HepG2 (cell line): ENCODE measurements at regions not wholly inside any gene's neighbourhood (a gene's known extent, or its start where the extent isn't known, plus 50 kb on each side); places are given as distances from the start of the nearest gene placed in this dataset.

Experiments used
- ATAC-seq: fragments of 200-7000 bp; cut with Tn5 transposase; 3 replicates; pipeline ENCODE4 v1.9.1; 2020; ENCODE audit warnings: mild to moderate bottlenecking, moderate library complexity
- BruUV-seq: library from RNA; stranded (reverse); fragments of 400-500 nt; replicated peaks from 2 replicates; lab custom pipeline; 2021; lab: Mats Ljungman, UMichigan
- CTCF ChIA-PET: fragments of 300-600 bp; formaldehyde crosslinking; extraction: SDS; loops from one replicate; lab custom pipeline; 2021; ENCODE audit warnings: low total read pairs, inconsistent platforms, low intra/inter-chr PET ratio; lab: Yijun Ruan, JAX
- POLR2A ChIA-PET: fragments of 350-600 bp; sonication (Branson Sonifier 250); formaldehyde crosslinking; loops from one replicate; lab custom pipeline; 2020; ENCODE audit warnings: antibody characterized with exemption, inconsistent platforms; lab: Yijun Ruan, JAX
- DNase-seq: peaks from one replicate; pipeline ENCODE4 v3.0.0-alpha.2; 2015; ENCODE audit warnings: low spot score
- FAIRE-seq: peaks from 3 replicates; lab custom pipeline; 2011; peaks lifted over from hg19 to GRCh38; lab: Jason Lieb, UNC
- H2AFZ ChIP-seq: one replicate; pipeline ENCODE4 v1.6.1; 2011; ENCODE audit warnings: low read length, inconsistent platforms
- H3K27ac ChIP-seq: fragments of 300-600 bp; 3 replicates; pipeline ENCODE4 v1.8.0; 2011; ENCODE audit warnings: mixed run types, mild to moderate bottlenecking, mixed read lengths, low read length, inconsistent platforms; ENCODE audit not compliant: insufficient read depth; ENCODE audit errors: extremely low read length
- H3K27me3 ChIP-seq, 2 experiments: fragments of 200-600 bp in 1 of 2; 2 replicates in 1 of 2; 3 replicates in 1 of 2; pipeline versions ENCODE4 v1.6.0 to v1.8.0; 2011; ENCODE audit warnings: low read length in 2 of 2, mild to moderate bottlenecking in 2 of 2, moderate library complexity in 2 of 2, inconsistent platforms in 1 of 2; ENCODE audit not compliant: insufficient read depth in 2 of 2, control insufficient read depth in 1 of 2
- H3K36me3 ChIP-seq, 2 experiments: fragments of 200-600 bp in 1 of 2; replicated peaks in 1 of 2; 2 replicates in 1 of 2; 3 replicates in 1 of 2; pipeline versions ENCODE4 v1.5.1 to v1.8.0; 2011; ENCODE audit warnings: low read length in 2 of 2, inconsistent platforms in 1 of 2; ENCODE audit not compliant: insufficient read depth in 2 of 2, control insufficient read depth in 1 of 2
- H3K4me1 ChIP-seq: 2 replicates; pipeline ENCODE4 v1.5.1; 2012; ENCODE audit warnings: low read length, inconsistent platforms; ENCODE audit not compliant: insufficient read depth
- H3K4me2 ChIP-seq: 2 replicates; pipeline ENCODE4 v1.6.0; 2011; ENCODE audit warnings: low read depth, low read length, inconsistent platforms
- H3K4me3 ChIP-seq, 3 experiments: fragments of 200-600 bp in 1 of 3; sonication (generic), shearing (Covaris generic) in 1 of 3; replicated peaks in 1 of 3; 2 replicates each; pipeline ENCODE4 v1.5.1; 2011 to 2016; ENCODE audit warnings: low read length in 3 of 3, inconsistent platforms in 2 of 3, low read depth in 2 of 3, mild to moderate bottlenecking in 2 of 3, control low read depth in 1 of 3, mixed read lengths in 1 of 3; ENCODE audit not compliant: insufficient read depth in 1 of 3
- H3K79me2 ChIP-seq: one replicate; pipeline ENCODE4 v1.6.1; 2011; ENCODE audit warnings: low read length, inconsistent platforms; ENCODE audit not compliant: insufficient read depth
- H3K9ac ChIP-seq: 2 replicates; pipeline ENCODE4 v1.6.0; 2011; ENCODE audit warnings: mild to moderate bottlenecking, low read depth, low read length, inconsistent platforms; ENCODE audit not compliant: insufficient read depth
- H3K9me3 ChIP-seq: 2 replicates; pipeline ENCODE4 v1.5.1; 2012; ENCODE audit warnings: mild to moderate bottlenecking, low read length
- H4K20me1 ChIP-seq: 2 replicates; pipeline ENCODE4 v1.6.0; 2011; ENCODE audit warnings: inconsistent platforms, mild to moderate bottlenecking, low read length, moderate library complexity; ENCODE audit not compliant: insufficient read depth
- DMTF1 ChIP-seq: sonication (generic); formaldehyde crosslinking; IDR thresholded peaks from 2 replicates; pipeline ENCODE4 v1.4.0; 2020; ENCODE audit warnings: mild to moderate bottlenecking, missing genetic modification reagents
- DPF2 ChIP-seq: sonication (generic); formaldehyde crosslinking; IDR thresholded peaks from 2 replicates; pipeline ENCODE4 v1.4.0; 2020; ENCODE audit warnings: mild to moderate bottlenecking, low read depth, missing genetic modification reagents, borderline replicate concordance
- FIP1L1 ChIP-seq: fragments of 200-400 bp; formaldehyde crosslinking; IDR thresholded peaks from 2 replicates; pipeline ENCODE4 v1.6.1; 2018; ENCODE audit warnings: low read depth, mild to moderate bottlenecking, low read length, moderate library complexity, borderline replicate concordance; ENCODE audit not compliant: insufficient read depth
- GRHL1 ChIP-seq: sonication (generic); formaldehyde crosslinking; conservative IDR thresholded peaks from 2 replicates; pipeline ENCODE4 v1.8.0; 2022; ENCODE audit warnings: missing genetic modification reagents
- MEIS2 ChIP-seq: sonication (generic); formaldehyde crosslinking; IDR thresholded peaks from 2 replicates; pipeline ENCODE4 v1.9.0; 2021; ENCODE audit warnings: mild to moderate bottlenecking, missing genetic modification reagents
- NCOA5 ChIP-seq: sonication (generic); formaldehyde crosslinking; IDR thresholded peaks from 2 replicates; pipeline ENCODE4 v1.4.0; 2020; ENCODE audit warnings: missing genetic modification reagents
- NFATC3 ChIP-seq: sonication (generic); formaldehyde crosslinking; IDR thresholded peaks from 2 replicates; pipeline ENCODE4 v1.5.1; 2020; ENCODE audit warnings: mild to moderate bottlenecking, missing genetic modification reagents
- RBM39 ChIP-seq: fragments of 200-400 bp; formaldehyde crosslinking; IDR thresholded peaks from one replicate; pipeline ENCODE4 v1.6.1; 2018; ENCODE audit warnings: antibody characterized with exemption, mild to moderate bottlenecking, low read depth, low read length; ENCODE audit not compliant: poor library complexity, severe bottlenecking
- SP5 ChIP-seq: IDR thresholded peaks from 2 replicates; pipeline ENCODE4 v1.6.1; 2016; ENCODE audit warnings: low read depth, borderline replicate concordance
- ZBTB20 ChIP-seq: sonication (generic); formaldehyde crosslinking; IDR thresholded peaks from 2 replicates; pipeline ENCODE4 v1.8.1; 2023; ENCODE audit warnings: missing genetic modification reagents, low read depth, mild to moderate bottlenecking, borderline replicate concordance
- ZBTB7B ChIP-seq: sonication (generic); formaldehyde crosslinking; IDR thresholded peaks from 2 replicates; pipeline ENCODE4 v1.4.0; 2020; ENCODE audit warnings: missing genetic modification reagents
- ZNF17 ChIP-seq: sonication (generic); formaldehyde crosslinking; IDR thresholded peaks from 2 replicates; pipeline ENCODE4 v1.5.0; 2020; ENCODE audit warnings: mild to moderate bottlenecking, missing genetic modification reagents
- WGBS: methylation state at CpG from one replicate; pipeline ENCODE4 v1.1.6; 2017; ENCODE audit warnings: low lambda C conversion rate; 5-methylcytosine and 5-hydroxymethylcytosine counted together
- in situ Hi-C: cut with HindIII; loops from 2 replicates; pipeline ENCODE4 v1.10.0; 2017; ENCODE audit warnings: low pct_unique_long_range_greater_than_20kb; ENCODE audit not compliant: extremely low pct_ligation_motif_present
- intact Hi-C: fragments of 100-400 bp; cut with micrococcal nuclease; formaldehyde crosslinking; loops from one replicate; pipeline ENCODE4 v1.10.0; 2022; ENCODE audit not compliant: unreplicated experiment
- TF ChIP-seq, protein P1 (sequence below): IDR thresholded peaks from 2 replicates; pipeline ENCODE4 v1.6.1; 2018; ENCODE audit warnings: missing genetic modification reagents
- TF ChIP-seq, protein P2 (sequence below): sonication (generic); formaldehyde crosslinking; IDR thresholded peaks from 2 replicates; pipeline ENCODE4 v1.9.0; 2021; ENCODE audit warnings: missing genetic modification reagents, mild to moderate bottlenecking, borderline replicate concordance

DNA sequence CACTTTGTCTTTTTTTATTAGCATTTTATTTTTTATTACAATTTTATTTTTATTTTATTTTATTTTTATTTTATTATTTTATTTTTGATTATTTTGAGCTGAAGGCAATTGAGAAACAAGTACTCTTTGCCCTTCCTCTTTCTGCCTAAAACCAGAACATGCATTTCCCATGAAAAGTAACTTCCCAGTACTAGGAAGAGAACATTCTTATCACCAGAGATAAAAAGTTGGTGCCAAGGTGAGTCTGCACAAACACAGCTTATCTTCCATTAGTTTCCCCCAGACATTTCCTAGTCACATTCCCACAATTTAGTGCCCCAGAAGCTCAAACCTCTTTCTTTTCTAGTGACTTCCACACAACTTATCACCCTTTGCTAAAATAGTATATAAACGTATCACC, 84.8 kb downstream of the CD24 start:
- Histone ChIP-seq H3K4me2 (no peak overlapping the region), H3K36me3 (no peaks in the 10 kb centered on the region), H3K27ac (no peak overlapping the region), H2AFZ (no peak overlapping the region), H3K4me3 (no peak overlapping the region), H3K9me3 (no peaks in the 10 kb centered on the region), H3K27me3 (no peaks in the 10 kb centered on the region), H3K79me2 (no peaks in the 10 kb centered on the region), H4K20me1 (no peaks in the 10 kb centered on the region), H3K9ac (no peak overlapping the region), H3K4me1 (peaks cover 71% of the 10 kb centered on the region)
- 89% methylated on average over 1 of the region's 1 CpG for WGBS
- TF ChIP-seq, protein P1, sequence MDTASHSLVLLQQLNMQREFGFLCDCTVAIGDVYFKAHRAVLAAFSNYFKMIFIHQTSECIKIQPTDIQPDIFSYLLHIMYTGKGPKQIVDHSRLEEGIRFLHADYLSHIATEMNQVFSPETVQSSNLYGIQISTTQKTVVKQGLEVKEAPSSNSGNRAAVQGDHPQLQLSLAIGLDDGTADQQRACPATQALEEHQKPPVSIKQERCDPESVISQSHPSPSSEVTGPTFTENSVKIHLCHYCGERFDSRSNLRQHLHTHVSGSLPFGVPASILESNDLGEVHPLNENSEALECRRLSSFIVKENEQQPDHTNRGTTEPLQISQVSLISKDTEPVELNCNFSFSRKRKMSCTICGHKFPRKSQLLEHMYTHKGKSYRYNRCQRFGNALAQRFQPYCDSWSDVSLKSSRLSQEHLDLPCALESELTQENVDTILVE: no peak
- TF ChIP-seq ZNF17 (no peak), DMTF1 (CRISPR knock-in tag) (no peak), GRHL1 (CRISPR knock-in tag) (no peak), DPF2 (CRISPR knock-in tag) (no peak), RBM39 (no peak), ZBTB7B (CRISPR knock-in tag) (no peak), NFATC3 (CRISPR knock-in tag) (no peak), FIP1L1 (no peak), SP5 (CRISPR knock-in tag) (no peak), MEIS2 (CRISPR knock-in tag) (no peak), ZBTB20 (CRISPR knock-in tag) (no peak), NCOA5 (no peak)
- TF ChIP-seq, protein P2, sequence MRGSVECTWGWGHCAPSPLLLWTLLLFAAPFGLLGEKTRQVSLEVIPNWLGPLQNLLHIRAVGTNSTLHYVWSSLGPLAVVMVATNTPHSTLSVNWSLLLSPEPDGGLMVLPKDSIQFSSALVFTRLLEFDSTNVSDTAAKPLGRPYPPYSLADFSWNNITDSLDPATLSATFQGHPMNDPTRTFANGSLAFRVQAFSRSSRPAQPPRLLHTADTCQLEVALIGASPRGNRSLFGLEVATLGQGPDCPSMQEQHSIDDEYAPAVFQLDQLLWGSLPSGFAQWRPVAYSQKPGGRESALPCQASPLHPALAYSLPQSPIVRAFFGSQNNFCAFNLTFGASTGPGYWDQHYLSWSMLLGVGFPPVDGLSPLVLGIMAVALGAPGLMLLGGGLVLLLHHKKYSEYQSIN: no peak
- DNase-seq: no peak
- ChIA-PET CTCF (no interaction called here), POLR2A (no interaction called here)
- no TSS peak for BruUV-seq
- ATAC-seq: no peak
- in situ Hi-C loops: loop anchor here (5.0 kb wide), 1 partner anchor 83 kb away; the partner anchor contains the start of gene CD24
- intact Hi-C loops: loop anchor here (5.0 to 10.0 kb wide), 3 partner anchors 85 to 205 kb away; partner anchors contain the start of gene CD24
- FAIRE-seq: no peak
